HepG2 (cell line): ENCODE measurements at regions not wholly inside any gene's neighbourhood (a gene's known extent, or its start where the extent isn't known, plus 50 kb on each side); places are given as distances from the start of the nearest gene placed in this dataset.

ENCODE experiments used
- ATAC-seq: fragments of 200-7000 bp; cut with Tn5 transposase; 3 replicates; pipeline ENCODE4 v1.9.1; 2020; ENCODE audit warnings: mild to moderate bottlenecking, moderate library complexity
- BruUV-seq: library from RNA; stranded (reverse); fragments of 400-500 nt; replicated peaks from 2 replicates; lab custom pipeline; 2021; lab: Mats Ljungman, UMichigan
- CTCF ChIA-PET: fragments of 300-600 bp; formaldehyde crosslinking; extraction: SDS; loops from one replicate; lab custom pipeline; 2021; ENCODE audit warnings: low total read pairs, inconsistent platforms, low intra/inter-chr PET ratio; lab: Yijun Ruan, JAX
- POLR2A ChIA-PET: fragments of 350-600 bp; sonication (Branson Sonifier 250); formaldehyde crosslinking; loops from one replicate; lab custom pipeline; 2020; ENCODE audit warnings: antibody characterized with exemption, inconsistent platforms; lab: Yijun Ruan, JAX
- DNase-seq: peaks from one replicate; pipeline ENCODE4 v3.0.0-alpha.2; 2015; ENCODE audit warnings: low spot score
- FAIRE-seq: peaks from 3 replicates; lab custom pipeline; 2011; peaks lifted over from hg19 to GRCh38; lab: Jason Lieb, UNC
- H2AFZ ChIP-seq: one replicate; pipeline ENCODE4 v1.6.1; 2011; ENCODE audit warnings: low read length, inconsistent platforms
- H3K27ac ChIP-seq: fragments of 300-600 bp; 3 replicates; pipeline ENCODE4 v1.8.0; 2011; ENCODE audit warnings: mixed run types, mild to moderate bottlenecking, mixed read lengths, low read length, inconsistent platforms; ENCODE audit not compliant: insufficient read depth; ENCODE audit errors: extremely low read length
- H3K27me3 ChIP-seq, 2 experiments: fragments of 200-600 bp in 1 of 2; 2 replicates in 1 of 2; 3 replicates in 1 of 2; pipeline versions ENCODE4 v1.6.0 to v1.8.0; 2011; ENCODE audit warnings: low read length in 2 of 2, mild to moderate bottlenecking in 2 of 2, moderate library complexity in 2 of 2, inconsistent platforms in 1 of 2; ENCODE audit not compliant: insufficient read depth in 2 of 2, control insufficient read depth in 1 of 2
- H3K36me3 ChIP-seq, 2 experiments: fragments of 200-600 bp in 1 of 2; replicated peaks in 1 of 2; 2 replicates in 1 of 2; 3 replicates in 1 of 2; pipeline versions ENCODE4 v1.5.1 to v1.8.0; 2011; ENCODE audit warnings: low read length in 2 of 2, inconsistent platforms in 1 of 2; ENCODE audit not compliant: insufficient read depth in 2 of 2, control insufficient read depth in 1 of 2
- H3K4me1 ChIP-seq: 2 replicates; pipeline ENCODE4 v1.5.1; 2012; ENCODE audit warnings: low read length, inconsistent platforms; ENCODE audit not compliant: insufficient read depth
- H3K4me2 ChIP-seq: 2 replicates; pipeline ENCODE4 v1.6.0; 2011; ENCODE audit warnings: low read depth, low read length, inconsistent platforms
- H3K4me3 ChIP-seq, 3 experiments: fragments of 200-600 bp in 1 of 3; sonication (generic), shearing (Covaris generic) in 1 of 3; replicated peaks in 1 of 3; 2 replicates each; pipeline ENCODE4 v1.5.1; 2011 to 2016; ENCODE audit warnings: low read length in 3 of 3, inconsistent platforms in 2 of 3, low read depth in 2 of 3, mild to moderate bottlenecking in 2 of 3, control low read depth in 1 of 3, mixed read lengths in 1 of 3; ENCODE audit not compliant: insufficient read depth in 1 of 3
- H3K79me2 ChIP-seq: one replicate; pipeline ENCODE4 v1.6.1; 2011; ENCODE audit warnings: low read length, inconsistent platforms; ENCODE audit not compliant: insufficient read depth
- H3K9ac ChIP-seq: 2 replicates; pipeline ENCODE4 v1.6.0; 2011; ENCODE audit warnings: mild to moderate bottlenecking, low read depth, low read length, inconsistent platforms; ENCODE audit not compliant: insufficient read depth
- H3K9me3 ChIP-seq: 2 replicates; pipeline ENCODE4 v1.5.1; 2012; ENCODE audit warnings: mild to moderate bottlenecking, low read length
- H4K20me1 ChIP-seq: 2 replicates; pipeline ENCODE4 v1.6.0; 2011; ENCODE audit warnings: inconsistent platforms, mild to moderate bottlenecking, low read length, moderate library complexity; ENCODE audit not compliant: insufficient read depth
- ARID4A ChIP-seq: sonication (generic); formaldehyde crosslinking; IDR thresholded peaks from 2 replicates; pipeline ENCODE4 v1.5.0; 2020; ENCODE audit warnings: mild to moderate bottlenecking, missing genetic modification reagents, borderline replicate concordance
- NR1H2 ChIP-seq: sonication (generic); formaldehyde crosslinking; IDR thresholded peaks from 2 replicates; pipeline ENCODE4 v1.8.1; 2022; ENCODE audit warnings: low read depth, missing genetic modification reagents, borderline replicate concordance
- ZBTB43 ChIP-seq: sonication (generic); formaldehyde crosslinking; conservative IDR thresholded peaks from 2 replicates; pipeline ENCODE4 v1.4.0; 2020; ENCODE audit warnings: missing genetic modification reagents
- ZNF224 ChIP-seq: sonication (generic); formaldehyde crosslinking; IDR thresholded peaks from 2 replicates; pipeline ENCODE4 v1.5.0; 2020; ENCODE audit warnings: mild to moderate bottlenecking, missing genetic modification reagents
- ZNF253 ChIP-seq: sonication (generic); formaldehyde crosslinking; IDR thresholded peaks from 2 replicates; pipeline ENCODE4 v1.8.0; 2022; ENCODE audit warnings: mild to moderate bottlenecking, missing genetic modification reagents, borderline replicate concordance
- ZNF678 ChIP-seq: sonication (generic); formaldehyde crosslinking; IDR thresholded peaks from 2 replicates; pipeline ENCODE4 v1.4.0; 2020; ENCODE audit warnings: mild to moderate bottlenecking, missing genetic modification reagents
- ZNF775 ChIP-seq: sonication (generic); formaldehyde crosslinking; IDR thresholded peaks from 2 replicates; pipeline ENCODE4 v1.4.0; 2020; ENCODE audit warnings: missing genetic modification reagents, mild to moderate bottlenecking, moderate library complexity, borderline replicate concordance
- WGBS: methylation state at CpG from one replicate; pipeline ENCODE4 v1.1.6; 2017; ENCODE audit warnings: low lambda C conversion rate; 5-methylcytosine and 5-hydroxymethylcytosine counted together
- in situ Hi-C: cut with HindIII; loops from 2 replicates; pipeline ENCODE4 v1.10.0; 2017; ENCODE audit warnings: low pct_unique_long_range_greater_than_20kb; ENCODE audit not compliant: extremely low pct_ligation_motif_present
- intact Hi-C: fragments of 100-400 bp; cut with micrococcal nuclease; formaldehyde crosslinking; loops from one replicate; pipeline ENCODE4 v1.10.0; 2022; ENCODE audit not compliant: unreplicated experiment

GRCh38 chr10:113274176-113274829 is 278.6 kb upstream of the HABP2 start:
- no peak overlapping the region for H3K9ac ChIP-seq
- peaks cover 0 to 10% of the 10 kb centered on the region in 2 experiments; a peak in 3 of 5 replicates for H3K27me3 ChIP-seq
- DNase-seq (no peak), ATAC-seq (no peak), FAIRE-seq (no peak)
- in situ Hi-C loops (no loop called here), intact Hi-C loops (no loop called here)
- no peak overlapping the region for H3K4me2 ChIP-seq
- H3K4me1 ChIP-seq, result no peaks in the 10 kb centered on the region
- no peaks in the 10 kb centered on the region for H3K79me2 ChIP-seq
- no peaks in the 10 kb centered on the region for H4K20me1 ChIP-seq
- H3K9me3 ChIP-seq, result no peaks in the 10 kb centered on the region
- no peaks in the 10 kb centered on the region for H3K36me3 ChIP-seq
- no peak overlapping the region for H2AFZ ChIP-seq
- 52% methylated on average over 5 of the region's 8 CpGs for WGBS
- no TSS peak for BruUV-seq
- no peak overlapping the region for H3K4me3 ChIP-seq
- POLR2A ChIA-PET, result no interaction called here
- TF ChIP-seq ZBTB43, result no peak
- no peak for TF ChIP-seq ZNF678
- no peak for TF ChIP-seq ZNF253
- no peak for TF ChIP-seq ZNF224 (CRISPR knock-in tag)
- TF ChIP-seq ARID4A, result no peak
- TF ChIP-seq NR1H2, result no peak
- no peak for TF ChIP-seq ZNF775
- TF ChIP-seq, all 625 proteins: peak for 0
- CTCF ChIA-PET, result no interaction called here
- H3K27ac ChIP-seq, result no peak overlapping the region
